Erythroblast (primary cell): ENCODE measurements at regions not wholly inside any gene's neighbourhood (a gene's known extent, or its start where the extent isn't known, plus 50 kb on each side); places are given as distances from the start of the nearest gene placed in this dataset.

Source experiments
- GATA1 ChIP-seq: IDR thresholded peaks from 2 replicates; pipeline ENCODE4 v1.6.1; 2011; ENCODE audit warnings: low read depth, mild to moderate bottlenecking, control low read depth, low read length, moderate library complexity
- POLR2A ChIP-seq: IDR thresholded peaks from 2 replicates; pipeline ENCODE4 v1.6.1; 2011; ENCODE audit warnings: mild to moderate bottlenecking, low read length

GRCh38 chr14:38001501-38001900, 206.2 kb upstream of the SSTR1 start:
- TF ChIP-seq POLR2A (no peak), GATA1 (no peak)
